ENCODE measurements at regions not wholly inside any gene's neighbourhood (a gene's known extent, or its start where the extent isn't known, plus 50 kb on each side); places are given as distances from the start of the nearest gene placed in this dataset.

- TF ChIP-seq POLR2A (IDR thresholded peaks at IDR 0.05; ENCODE audit: low read depth, low read length) (no peak), POU2F2 (IDR thresholded peaks at IDR 0.05; ENCODE audit: low read depth, low read length) (no peak), POLR2AphosphoS5 (IDR thresholded peaks at IDR 0.05; ENCODE audit: low read depth, low read length) (no peak), PAX5 (IDR thresholded peaks at IDR 0.05; ENCODE audit: insufficient read depth, low read length, severe bottlenecking) (no peak), SPI1 (IDR thresholded peaks at IDR 0.05; ENCODE audit: low read depth, low read length) (no peak), TAF1 (IDR thresholded peaks at IDR 0.05; ENCODE audit: low read depth, low read length) (no peak)
- FAIRE-seq (peak; percentile 54), DNase-seq (ENCODE audit: insufficient read length, low spot score) (peak; percentile 8)
Measured at GRCh38 chr18:24659827-24660720, 199.6 kb downstream of the HRH4 start.

GRCh38 chr18:24660956-24661355 lies 200.5 kb downstream of the HRH4 start:
- DNase-seq (ENCODE audit: insufficient read length, low spot score): no peak
- TF ChIP-seq SPI1 (IDR thresholded peaks at IDR 0.05; ENCODE audit: low read depth, low read length) (no peak), POLR2AphosphoS5 (IDR thresholded peaks at IDR 0.05; ENCODE audit: low read depth, low read length) (no peak), POLR2A (IDR thresholded peaks at IDR 0.05; ENCODE audit: low read depth, low read length) (no peak), PAX5 (IDR thresholded peaks at IDR 0.05; ENCODE audit: insufficient read depth, low read length, severe bottlenecking) (no peak), POU2F2 (IDR thresholded peaks at IDR 0.05; ENCODE audit: low read depth, low read length) (no peak), TAF1 (IDR thresholded peaks at IDR 0.05; ENCODE audit: low read depth, low read length) (no peak)
- FAIRE-seq: no peak

- DNase-seq (ENCODE audit: insufficient read length, low spot score) (no peak), FAIRE-seq (no peak)
Measured at GRCh38 chr18:24662412-24662821, 202.0 kb downstream of the HRH4 start.

GRCh38 chr18:24663026-24663425 lies 202.6 kb downstream of the HRH4 start:
- DNase-seq (ENCODE audit: insufficient read length, low spot score): no peak
- no peak for FAIRE-seq
- TF ChIP-seq POU2F2 (IDR thresholded peaks at IDR 0.05; ENCODE audit: low read depth, low read length) (no peak), POLR2A (IDR thresholded peaks at IDR 0.05; ENCODE audit: low read depth, low read length) (no peak), SPI1 (IDR thresholded peaks at IDR 0.05; ENCODE audit: low read depth, low read length) (no peak), POLR2AphosphoS5 (IDR thresholded peaks at IDR 0.05; ENCODE audit: low read depth, low read length) (no peak), TAF1 (IDR thresholded peaks at IDR 0.05; ENCODE audit: low read depth, low read length) (no peak), PAX5 (IDR thresholded peaks at IDR 0.05; ENCODE audit: insufficient read depth, low read length, severe bottlenecking) (no peak)

More at GRCh38 chr18:24662412-24662821, 202.0 kb downstream of the HRH4 start:
- TF ChIP-seq POU2F2 (IDR thresholded peaks at IDR 0.05; ENCODE audit: low read depth, low read length) (no peak), TAF1 (IDR thresholded peaks at IDR 0.05; ENCODE audit: low read depth, low read length) (no peak), POLR2AphosphoS5 (IDR thresholded peaks at IDR 0.05; ENCODE audit: low read depth, low read length) (no peak), SPI1 (IDR thresholded peaks at IDR 0.05; ENCODE audit: low read depth, low read length) (no peak), PAX5 (IDR thresholded peaks at IDR 0.05; ENCODE audit: insufficient read depth, low read length, severe bottlenecking) (no peak), POLR2A (IDR thresholded peaks at IDR 0.05; ENCODE audit: low read depth, low read length) (no peak)

GRCh38 chr18:24669015-24669414 lies 208.6 kb downstream of the HRH4 start:
- FAIRE-seq (no peak), DNase-seq (ENCODE audit: insufficient read length, low spot score) (no peak)
- TF ChIP-seq POLR2AphosphoS5 (IDR thresholded peaks at IDR 0.05; ENCODE audit: low read depth, low read length) (no peak), SPI1 (IDR thresholded peaks at IDR 0.05; ENCODE audit: low read depth, low read length) (no peak), POLR2A (IDR thresholded peaks at IDR 0.05; ENCODE audit: low read depth, low read length) (no peak), POU2F2 (IDR thresholded peaks at IDR 0.05; ENCODE audit: low read depth, low read length) (no peak), TAF1 (IDR thresholded peaks at IDR 0.05; ENCODE audit: low read depth, low read length) (no peak), PAX5 (IDR thresholded peaks at IDR 0.05; ENCODE audit: insufficient read depth, low read length, severe bottlenecking) (no peak)

- TF ChIP-seq POU2F2 (IDR thresholded peaks at IDR 0.05; ENCODE audit: low read depth, low read length) (no peak), TAF1 (IDR thresholded peaks at IDR 0.05; ENCODE audit: low read depth, low read length) (no peak), POLR2A (IDR thresholded peaks at IDR 0.05; ENCODE audit: low read depth, low read length) (no peak), SPI1 (IDR thresholded peaks at IDR 0.05; ENCODE audit: low read depth, low read length) (no peak), POLR2AphosphoS5 (IDR thresholded peaks at IDR 0.05; ENCODE audit: low read depth, low read length) (no peak), PAX5 (IDR thresholded peaks at IDR 0.05; ENCODE audit: insufficient read depth, low read length, severe bottlenecking) (no peak)
- DNase-seq (ENCODE audit: insufficient read length, low spot score) (no peak), FAIRE-seq (no peak)
Measured at GRCh38 chr18:24669502-24669901, 209.1 kb downstream of the HRH4 start.

GRCh38 chr18:24672165-24672941 lies 211.9 kb downstream of the HRH4 start:
- FAIRE-seq: no peak
- no peak for DNase-seq (ENCODE audit: insufficient read length, low spot score)
- no peak for TF ChIP-seq POLR2A (IDR thresholded peaks at IDR 0.05; ENCODE audit: low read depth, low read length)
- TF ChIP-seq POU2F2 (IDR thresholded peaks at IDR 0.05; ENCODE audit: low read depth, low read length): no peak
- TF ChIP-seq TAF1 (IDR thresholded peaks at IDR 0.05; ENCODE audit: low read depth, low read length): no peak
- TF ChIP-seq PAX5 (IDR thresholded peaks at IDR 0.05; ENCODE audit: insufficient read depth, low read length, severe bottlenecking): no peak
- no peak for TF ChIP-seq SPI1 (IDR thresholded peaks at IDR 0.05; ENCODE audit: low read depth, low read length)
- no peak for TF ChIP-seq POLR2AphosphoS5 (IDR thresholded peaks at IDR 0.05; ENCODE audit: low read depth, low read length)

GRCh38 chr18:24674200-24674599 lies 213.8 kb downstream of the HRH4 start:
- no peak for FAIRE-seq
- TF ChIP-seq SPI1 (IDR thresholded peaks at IDR 0.05; ENCODE audit: low read depth, low read length) (no peak), TAF1 (IDR thresholded peaks at IDR 0.05; ENCODE audit: low read depth, low read length) (no peak), POLR2AphosphoS5 (IDR thresholded peaks at IDR 0.05; ENCODE audit: low read depth, low read length) (no peak), POU2F2 (IDR thresholded peaks at IDR 0.05; ENCODE audit: low read depth, low read length) (no peak), PAX5 (IDR thresholded peaks at IDR 0.05; ENCODE audit: insufficient read depth, low read length, severe bottlenecking) (no peak), POLR2A (IDR thresholded peaks at IDR 0.05; ENCODE audit: low read depth, low read length) (no peak)
- no peak for DNase-seq (ENCODE audit: insufficient read length, low spot score)

- DNase-seq (ENCODE audit: insufficient read length, low spot score) (no peak), FAIRE-seq (no peak)
- no peak for TF ChIP-seq PAX5 (IDR thresholded peaks at IDR 0.05; ENCODE audit: insufficient read depth, low read length, severe bottlenecking)
- no peak for TF ChIP-seq POLR2A (IDR thresholded peaks at IDR 0.05; ENCODE audit: low read depth, low read length)
- TF ChIP-seq TAF1 (IDR thresholded peaks at IDR 0.05; ENCODE audit: low read depth, low read length): no peak
- no peak for TF ChIP-seq POLR2AphosphoS5 (IDR thresholded peaks at IDR 0.05; ENCODE audit: low read depth, low read length)
- TF ChIP-seq SPI1 (IDR thresholded peaks at IDR 0.05; ENCODE audit: low read depth, low read length): no peak
- TF ChIP-seq POU2F2 (IDR thresholded peaks at IDR 0.05; ENCODE audit: low read depth, low read length): no peak
Measured at GRCh38 chr18:24674605-24675004, 214.2 kb downstream of the HRH4 start.
